Osteoblast (primary cell): ENCODE measurements at regions not wholly inside any gene's neighbourhood (a gene's known extent, or its start where the extent isn't known, plus 50 kb on each side); places are given as distances from the start of the nearest gene placed in this dataset.
"Not testable (repeated sequence)": the region's sequence is repeated elsewhere in the genome, so short reads cannot be mapped to it uniquely, and the experiment has no call there.

ENCODE experiments used
- DNase-seq: peaks from one replicate; pipeline ENCODE4 v3.0.0; 2011; ENCODE audit warnings: low spot score, mixed read lengths; ENCODE audit not compliant: insufficient read length; ENCODE audit errors: missing footprints
- H2AFZ ChIP-seq: 2 replicates; pipeline ENCODE4 v1.6.0; 2011; ENCODE audit warnings: mild to moderate bottlenecking, low read length
- H3K27ac ChIP-seq: 2 replicates; pipeline ENCODE4 v1.5.1; 2011; ENCODE audit warnings: mild to moderate bottlenecking, low read depth, low read length, moderate library complexity
- H3K27me3 ChIP-seq: 2 replicates; pipeline ENCODE4 v1.6.0; 2012; ENCODE audit warnings: mild to moderate bottlenecking, control low read depth, inconsistent platforms, low read length, moderate library complexity; ENCODE audit not compliant: insufficient read depth
- H3K36me3 ChIP-seq: 2 replicates; pipeline ENCODE4 v1.5.1; 2011; ENCODE audit warnings: mild to moderate bottlenecking, low read length, control low read depth, moderate library complexity; ENCODE audit not compliant: insufficient read depth
- H3K4me1 ChIP-seq: 2 replicates; pipeline ENCODE4 v1.5.1; 2011; ENCODE audit warnings: mild to moderate bottlenecking, low read length, control low read depth, moderate library complexity; ENCODE audit not compliant: insufficient read depth
- H3K4me2 ChIP-seq: 2 replicates; pipeline ENCODE4 v1.6.0; 2011; ENCODE audit warnings: mild to moderate bottlenecking, low read length; ENCODE audit not compliant: insufficient read depth
- H3K4me3 ChIP-seq: fragments of 200-600 bp; sonication (generic); 3 replicates; pipeline ENCODE4 v1.5.1; 2012; ENCODE audit warnings: mild to moderate bottlenecking, low read length, inconsistent platforms; ENCODE audit not compliant: insufficient read depth
- H3K79me2 ChIP-seq: 2 replicates; pipeline ENCODE4 v1.6.0; 2012; ENCODE audit warnings: mild to moderate bottlenecking, low read length, control low read depth, inconsistent platforms; ENCODE audit not compliant: insufficient read depth
- H3K9me3 ChIP-seq: 2 replicates; pipeline ENCODE4 v1.5.1; 2011; ENCODE audit warnings: low read depth, low read length, control low read depth
- H4K20me1 ChIP-seq: 2 replicates; pipeline ENCODE4 v1.6.0; 2012; ENCODE audit warnings: mild to moderate bottlenecking, low read length, control low read depth; ENCODE audit not compliant: insufficient read depth
- CTCF ChIP-seq: IDR thresholded peaks from 2 replicates; pipeline ENCODE4 v1.5.1; 2011; ENCODE audit warnings: mild to moderate bottlenecking, low read depth, low read length, moderate library complexity; ENCODE audit errors: extremely low read depth

DNA sequence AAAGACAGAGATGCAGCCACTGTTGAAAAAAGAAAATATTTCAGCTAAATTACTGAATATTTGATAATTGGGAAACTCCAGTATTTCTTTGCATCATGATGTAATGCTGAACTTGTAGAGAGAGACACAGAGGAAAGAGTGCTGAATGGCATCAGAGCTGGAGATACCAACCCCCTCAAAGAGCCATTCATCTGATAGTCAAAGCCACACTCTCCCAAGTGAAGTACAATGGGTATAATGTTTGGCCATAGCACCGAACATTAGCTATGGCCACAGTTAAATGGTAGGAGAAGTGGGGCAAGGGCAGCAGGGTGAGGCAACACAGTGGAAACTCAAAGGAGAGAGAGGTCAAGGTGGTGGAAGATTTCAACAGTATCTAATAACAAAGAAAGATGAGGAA is 107.5 kb upstream of the TNFSF4 start:
- no peaks in the 10 kb centered on the region for H3K4me1 ChIP-seq
- H4K20me1 ChIP-seq, result no peaks in the 10 kb centered on the region
- H3K79me2 ChIP-seq, result no peaks in the 10 kb centered on the region
- no peak for TF ChIP-seq CTCF
- H3K4me2 ChIP-seq, result no peak overlapping the region
- DNase-seq, result no peak
- no peak overlapping the region for H2AFZ ChIP-seq
- no peak overlapping the region for H3K27ac ChIP-seq
- H3K4me3 ChIP-seq, result no peak overlapping the region
- no peaks in the 10 kb centered on the region for H3K9me3 ChIP-seq
- no peaks in the 10 kb centered on the region for H3K36me3 ChIP-seq
- no peaks in the 10 kb centered on the region for H3K27me3 ChIP-seq

GRCh38 chr1:173315296-173315695 is 108.2 kb upstream of the TNFSF4 start:
- Histone ChIP-seq H3K4me1 (no peaks in the 10 kb centered on the region), H3K27ac (no peak overlapping the region), H3K36me3 (no peaks in the 10 kb centered on the region), H2AFZ (no peak overlapping the region), H3K79me2 (no peaks in the 10 kb centered on the region), H3K4me3 (no peak overlapping the region), H3K27me3 (no peaks in the 10 kb centered on the region), H3K4me2 (no peak overlapping the region), H3K9me3 (no peaks in the 10 kb centered on the region), H4K20me1 (no peaks in the 10 kb centered on the region)
- TF ChIP-seq CTCF, result no peak
- DNase-seq, result no peak

DNA sequence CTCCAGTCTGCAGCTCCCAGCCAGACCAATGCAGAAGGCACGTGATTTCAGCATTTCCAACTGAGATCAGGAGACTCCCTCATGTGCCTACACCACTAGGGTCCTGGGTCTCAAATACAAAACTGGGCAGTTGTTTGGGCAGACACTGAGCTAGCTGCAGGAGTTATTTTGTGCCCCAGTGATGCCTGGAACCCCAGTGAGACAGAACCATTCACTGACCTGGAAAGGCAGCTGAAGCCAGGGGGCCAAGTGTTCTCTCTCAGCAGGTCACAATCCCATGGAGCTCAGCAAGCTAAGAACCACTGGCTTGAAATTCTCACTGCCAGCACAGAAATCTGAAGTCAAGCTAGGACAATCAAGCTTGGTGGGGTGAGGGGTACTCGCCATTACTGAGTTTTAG is 111.7 kb upstream of the TNFSF4 start:
- Histone ChIP-seq H3K9me3 (no peaks in the 10 kb centered on the region), H4K20me1 (no peaks in the 10 kb centered on the region), H3K4me2 (no peak overlapping the region), H3K4me3 (no peak overlapping the region), H2AFZ (no peak overlapping the region), H3K27me3 (no peaks in the 10 kb centered on the region), H3K27ac (no peak overlapping the region), H3K79me2 (no peaks in the 10 kb centered on the region), H3K36me3 (no peaks in the 10 kb centered on the region), H3K4me1 (no peaks in the 10 kb centered on the region)
- no peak for DNase-seq
- TF ChIP-seq CTCF, result no peak

- H2AFZ ChIP-seq, DNase-seq, H3K79me2 ChIP-seq, H3K36me3 ChIP-seq, H4K20me1 ChIP-seq, H3K27ac ChIP-seq, H3K4me1 ChIP-seq, H3K4me3 ChIP-seq, H3K9me3 ChIP-seq, H3K27me3 ChIP-seq, H3K4me2 ChIP-seq: not testable (repeated sequence)
Observed at GRCh38 chr1:173324352-173324751, 117.2 kb upstream of the TNFSF4 start.

GRCh38 chr1:173327987-173328386 is 120.9 kb upstream of the TNFSF4 start:
- not testable (repeated sequence) for H3K27me3 ChIP-seq, H3K9me3 ChIP-seq, DNase-seq, H3K4me2 ChIP-seq, H3K79me2 ChIP-seq, H2AFZ ChIP-seq, H3K36me3 ChIP-seq, H4K20me1 ChIP-seq, H3K27ac ChIP-seq, H3K4me3 ChIP-seq
- H3K4me1 ChIP-seq, result peaks cover 27% of the 10 kb centered on the region
